ENCODE measurements at regions not wholly inside any gene's neighbourhood (a gene's known extent, or its start where the extent isn't known, plus 50 kb on each side); places are given as distances from the start of the nearest gene placed in this dataset.

DNA sequence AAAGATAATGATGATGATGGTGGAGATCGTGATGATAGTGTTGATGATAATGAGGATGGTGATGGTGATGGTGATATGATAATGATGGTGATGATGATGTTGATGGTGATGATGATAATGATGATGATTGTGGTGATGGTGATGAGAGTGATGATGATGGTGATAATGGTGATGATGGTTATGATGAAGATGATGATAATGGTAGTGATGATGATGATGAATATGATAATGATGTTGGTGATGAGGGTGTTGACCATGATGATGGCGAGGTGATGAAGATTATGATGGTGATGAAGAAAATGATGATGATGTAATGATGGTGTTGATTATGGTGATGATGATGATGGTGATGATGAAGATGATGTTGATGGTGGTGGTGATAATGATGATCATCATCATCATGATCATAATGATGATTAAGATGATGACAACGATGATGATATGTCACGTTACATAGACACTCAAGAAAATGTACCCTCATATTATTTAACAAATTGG, 1106.4 kb downstream of the NLGN4X start:
- TF ChIP-seq, protein P1, sequence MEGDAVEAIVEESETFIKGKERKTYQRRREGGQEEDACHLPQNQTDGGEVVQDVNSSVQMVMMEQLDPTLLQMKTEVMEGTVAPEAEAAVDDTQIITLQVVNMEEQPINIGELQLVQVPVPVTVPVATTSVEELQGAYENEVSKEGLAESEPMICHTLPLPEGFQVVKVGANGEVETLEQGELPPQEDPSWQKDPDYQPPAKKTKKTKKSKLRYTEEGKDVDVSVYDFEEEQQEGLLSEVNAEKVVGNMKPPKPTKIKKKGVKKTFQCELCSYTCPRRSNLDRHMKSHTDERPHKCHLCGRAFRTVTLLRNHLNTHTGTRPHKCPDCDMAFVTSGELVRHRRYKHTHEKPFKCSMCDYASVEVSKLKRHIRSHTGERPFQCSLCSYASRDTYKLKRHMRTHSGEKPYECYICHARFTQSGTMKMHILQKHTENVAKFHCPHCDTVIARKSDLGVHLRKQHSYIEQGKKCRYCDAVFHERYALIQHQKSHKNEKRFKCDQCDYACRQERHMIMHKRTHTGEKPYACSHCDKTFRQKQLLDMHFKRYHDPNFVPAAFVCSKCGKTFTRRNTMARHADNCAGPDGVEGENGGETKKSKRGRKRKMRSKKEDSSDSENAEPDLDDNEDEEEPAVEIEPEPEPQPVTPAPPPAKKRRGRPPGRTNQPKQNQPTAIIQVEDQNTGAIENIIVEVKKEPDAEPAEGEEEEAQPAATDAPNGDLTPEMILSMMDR (conservative IDR thresholded peaks at IDR 0.05; ENCODE audit: low read depth, low read length) = no peak
- no peak for TF ChIP-seq POLR2A (IDR thresholded peaks at IDR 0.05; ENCODE audit: low read depth, low read length)
- TF ChIP-seq MAFK (IDR thresholded peaks at IDR 0.05; ENCODE audit: low read depth, low read length) = no peak
- TF ChIP-seq RFX5 (IDR thresholded peaks at IDR 0.05; ENCODE audit: low read depth, low read length) = no peak
- TF ChIP-seq CEBPB (IDR thresholded peaks at IDR 0.05; ENCODE audit: low read depth, low read length) = no peak
- TF ChIP-seq RCOR1 (IDR thresholded peaks at IDR 0.05; ENCODE audit: insufficient replicate concordance, low read length) = no peak

Measured in IMR-90 (cell line).